A549 (cell line): ENCODE measurements at regions not wholly inside any gene's neighbourhood (a gene's known extent, or its start where the extent isn't known, plus 50 kb on each side); places are given as distances from the start of the nearest gene placed in this dataset.

Source experiments
- ATAC-seq, 2 experiments: fragments of 200-7000 bp in 1 of 2; fragments of >200 bp in 1 of 2; cut with Nextera tagmentation in 1 of 2; cut with Tn5 transposase in 1 of 2; 3 replicates each; pipeline versions ENCODE4 v1.8.0 to v1.9.1; 2018 to 2020; ENCODE audit warnings: mild to moderate bottlenecking in 1 of 2, moderate library complexity in 1 of 2
- CTCF ChIA-PET: fragments of 300-600 bp; sonication (Branson Sonifier 250); formaldehyde crosslinking; extraction: SDS; loops from one replicate; lab custom pipeline; 2021; ENCODE audit warnings: antibody characterized with exemption, inconsistent platforms; lab: Yijun Ruan, JAX
- POLR2A ChIA-PET: fragments of 350-600 bp; formaldehyde crosslinking; extraction: SDS; loops from one replicate; lab custom pipeline; 2021; ENCODE audit warnings: antibody characterized with exemption, inconsistent platforms; lab: Yijun Ruan, JAX
- DNase-seq, 2 experiments: peaks; one replicate each; pipeline versions ENCODE4 v3.0.0 to v3.0.0-alpha.2; 2011 to 2016; ENCODE audit warnings: low read depth in 1 of 2, low spot score in 1 of 2
- FAIRE-seq: peaks from 2 replicates; lab custom pipeline; 2011; peaks lifted over from hg19 to GRCh38; lab: Jason Lieb, UNC
- H3K27ac ChIP-seq, 2 experiments: fragments of >200 bp; sonication (Bioruptor Twin); formaldehyde crosslinking; 3 replicates each; pipeline ENCODE4 v1.5.1; 2016 to 2017
- H3K4me1 ChIP-seq: fragments of >200 bp; sonication (Bioruptor Twin); formaldehyde crosslinking; 3 replicates; pipeline ENCODE4 v1.6.1; 2016
- H3K4me2 ChIP-seq: fragments of >200 bp; sonication (Bioruptor Twin); formaldehyde crosslinking; 3 replicates; pipeline ENCODE4 v1.6.1; 2016
- H3K4me3 ChIP-seq: fragments of >200 bp; sonication (Bioruptor Twin); formaldehyde crosslinking; 3 replicates; pipeline ENCODE4 v1.5.1; 2016
- H3K9me3 ChIP-seq: fragments of >200 bp; sonication (Bioruptor Twin); formaldehyde crosslinking; 3 replicates; pipeline ENCODE4 v1.6.1; 2016
- BHLHE40 ChIP-seq: IDR thresholded peaks from 2 replicates; pipeline ENCODE4 v1.6.1; 2012; ENCODE audit warnings: low read depth, low read length, inconsistent platforms
- CEBPB ChIP-seq, 2 experiments: fragments of >200 bp in 1 of 2; sonication (Bioruptor Twin) in 1 of 2; formaldehyde crosslinking in 1 of 2; IDR thresholded peaks; 2 replicates each; pipeline ENCODE4 v1.6.1; 2012 to 2016
- ESRRA ChIP-seq: fragments of 150-350 bp; IDR thresholded peaks from 2 replicates; pipeline ENCODE4 v1.6.1; 2014; ENCODE audit warnings: mild to moderate bottlenecking, low read length, borderline replicate concordance
- FOSB ChIP-seq: fragments of 250-450 bp; sonication (Bioruptor Pico); IDR thresholded peaks from 2 replicates; pipeline ENCODE4 v1.5.0; 2020; ENCODE audit warnings: mild to moderate bottlenecking, moderate library complexity
- FOSL2 ChIP-seq, 2 experiments: fragments of 450-650 bp in 1 of 2; fragments of >200 bp in 1 of 2; sonication (Bioruptor Twin) in 1 of 2; formaldehyde crosslinking; IDR thresholded peaks; 2 replicates each; pipeline versions ENCODE4 v1.5.0 to v1.6.1; 2016 to 2020; ENCODE audit warnings: mild to moderate bottlenecking in 1 of 2, moderate library complexity in 1 of 2
- FOXS1 ChIP-seq: fragments of 250-450 bp; sonication (Bioruptor Pico); IDR thresholded peaks from 2 replicates; pipeline ENCODE4 v1.5.0; 2020; ENCODE audit warnings: mild to moderate bottlenecking, moderate library complexity
- HDAC2 ChIP-seq: fragments of 200-600 bp; sonication (generic); IDR thresholded peaks from 2 replicates; pipeline ENCODE4 v1.6.1; 2016
- HEYL ChIP-seq: fragments of 250-450 bp; sonication (Bioruptor Pico); IDR thresholded peaks from 2 replicates; pipeline ENCODE4 v1.8.0; 2021; ENCODE audit warnings: mild to moderate bottlenecking, moderate library complexity
- JUNB ChIP-seq: fragments of >200 bp; sonication (Bioruptor Twin); formaldehyde crosslinking; IDR thresholded peaks from 2 replicates; pipeline ENCODE4 v1.6.1; 2016
- MAFK ChIP-seq: fragments of 450-650 bp; IDR thresholded peaks from 2 replicates; pipeline ENCODE4 v1.6.1; 2014; ENCODE audit not compliant: partially characterized antibody
- MAZ ChIP-seq: fragments of 150-350 bp; IDR thresholded peaks from 2 replicates; pipeline ENCODE4 v1.6.1; 2014; ENCODE audit warnings: antibody characterized with exemption, low read depth, low read length, borderline replicate concordance
- NFE2L2 ChIP-seq: fragments of 150-350 bp; conservative IDR thresholded peaks from 2 replicates; pipeline ENCODE4 v1.6.1; 2014; ENCODE audit warnings: low read length
- NPAS2 ChIP-seq: fragments of 250-450 bp; sonication (Bioruptor Pico); IDR thresholded peaks from 2 replicates; pipeline ENCODE4 v1.8.0; 2022; ENCODE audit warnings: mild to moderate bottlenecking, moderate library complexity, borderline replicate concordance
- NR3C1 ChIP-seq: fragments of >200 bp; sonication (Bioruptor Twin); formaldehyde crosslinking; IDR thresholded peaks from 3 replicates; pipeline ENCODE4 v1.6.1; 2017
- PHF8 ChIP-seq: fragments of 200-600 bp; sonication (generic); IDR thresholded peaks from 2 replicates; pipeline ENCODE4 v1.6.1; 2016; ENCODE audit warnings: low read depth, mild to moderate bottlenecking, antibody characterized with exemption, moderate library complexity, borderline replicate concordance
- RARB ChIP-seq: fragments of 250-450 bp; sonication (Bioruptor Pico); IDR thresholded peaks from 2 replicates; pipeline ENCODE4 v1.8.0; 2021; ENCODE audit warnings: mild to moderate bottlenecking, moderate library complexity
- RCOR1 ChIP-seq: fragments of 150-350 bp; IDR thresholded peaks from 2 replicates; pipeline ENCODE4 v1.6.1; 2014; ENCODE audit warnings: antibody characterized with exemption, low read length, low read depth
- RNF2 ChIP-seq: fragments of 200-600 bp; sonication (generic); IDR thresholded peaks from 2 replicates; pipeline ENCODE4 v1.6.1; 2016; ENCODE audit warnings: low read depth, mild to moderate bottlenecking, antibody characterized with exemption, moderate library complexity, borderline replicate concordance
- SMC3 ChIP-seq: fragments of >200 bp; sonication (Bioruptor Twin); formaldehyde crosslinking; IDR thresholded peaks from 3 replicates; pipeline ENCODE4 v1.6.1; 2018; ENCODE audit warnings: inconsistent platforms
- ZC3H11A ChIP-seq: fragments of 450-650 bp; IDR thresholded peaks from 2 replicates; pipeline ENCODE4 v1.6.1; 2014; ENCODE audit warnings: antibody characterized with exemption, mild to moderate bottlenecking
- ZNF302 ChIP-seq: fragments of 250-450 bp; sonication (Bioruptor Pico); IDR thresholded peaks from 2 replicates; pipeline ENCODE4 v1.9.0; 2021; ENCODE audit warnings: inconsistent platforms, mild to moderate bottlenecking, moderate library complexity
- ZSCAN20 ChIP-seq: fragments of 250-450 bp; sonication (Bioruptor Pico); IDR thresholded peaks from 2 replicates; pipeline ENCODE4 v1.8.0; 2022; ENCODE audit warnings: mild to moderate bottlenecking, moderate library complexity
- WGBS: methylation state at CpG from one replicate; pipeline ENCODE4 v1.1.6; 2017; ENCODE audit errors: missing lambda C conversion rate; 5-methylcytosine and 5-hydroxymethylcytosine counted together
- TF ChIP-seq, protein P1 (sequence below): fragments of 200-600 bp; sonication (generic); IDR thresholded peaks from 2 replicates; pipeline ENCODE4 v1.6.1; 2016; ENCODE audit warnings: antibody characterized with exemption, mild to moderate bottlenecking, moderate library complexity
- TF ChIP-seq, protein P2 (sequence below): fragments of 150-350 bp; IDR thresholded peaks from 2 replicates; pipeline ENCODE4 v1.6.1; 2014; ENCODE audit warnings: low read depth, mild to moderate bottlenecking, low read length
- TF ChIP-seq, protein P3 (sequence below): fragments of 450-650 bp; IDR thresholded peaks from 2 replicates; pipeline ENCODE4 v1.6.1; 2014; ENCODE audit warnings: antibody characterized with exemption
- TF ChIP-seq, protein P4 (sequence below): fragments of >200 bp; sonication (Bioruptor Twin); formaldehyde crosslinking; IDR thresholded peaks from 3 replicates; pipeline ENCODE4 v1.5.1; 2016

DNA sequence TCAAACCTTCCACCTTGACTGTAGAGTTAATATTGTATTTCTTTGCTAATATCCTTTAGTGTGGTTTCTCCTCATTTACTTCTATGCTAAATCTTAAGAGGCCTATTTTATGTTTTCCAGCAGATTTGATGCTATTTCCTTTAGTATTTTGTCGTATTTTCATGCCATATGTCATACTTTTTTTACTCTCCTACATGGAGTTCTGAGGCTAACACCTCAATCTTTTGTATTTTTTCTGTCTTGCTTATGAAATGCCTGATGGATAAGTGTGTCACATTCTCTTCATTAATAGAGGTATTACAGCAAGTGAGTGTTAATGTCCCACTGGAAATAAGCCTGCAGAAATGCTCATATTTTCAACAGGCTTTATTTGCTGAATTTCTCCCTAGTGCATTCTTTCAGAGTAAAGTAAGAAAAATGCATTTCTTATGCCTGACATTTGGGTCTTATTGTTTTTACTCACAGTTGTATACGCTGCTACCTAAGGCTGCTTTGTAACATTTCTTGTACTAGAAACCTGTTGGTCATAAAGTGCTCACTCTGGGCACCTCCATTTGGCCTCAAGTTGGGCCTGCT, 63.2 kb downstream of the DIPK2A start:
- ChIA-PET CTCF (interaction anchor here (0.8 kb wide), 1 partner anchor 52 kb away, joined by 4 read pairs; no protein-coding TSS in a partner anchor), POLR2A (no interaction called here)
- TF ChIP-seq, protein P1, sequence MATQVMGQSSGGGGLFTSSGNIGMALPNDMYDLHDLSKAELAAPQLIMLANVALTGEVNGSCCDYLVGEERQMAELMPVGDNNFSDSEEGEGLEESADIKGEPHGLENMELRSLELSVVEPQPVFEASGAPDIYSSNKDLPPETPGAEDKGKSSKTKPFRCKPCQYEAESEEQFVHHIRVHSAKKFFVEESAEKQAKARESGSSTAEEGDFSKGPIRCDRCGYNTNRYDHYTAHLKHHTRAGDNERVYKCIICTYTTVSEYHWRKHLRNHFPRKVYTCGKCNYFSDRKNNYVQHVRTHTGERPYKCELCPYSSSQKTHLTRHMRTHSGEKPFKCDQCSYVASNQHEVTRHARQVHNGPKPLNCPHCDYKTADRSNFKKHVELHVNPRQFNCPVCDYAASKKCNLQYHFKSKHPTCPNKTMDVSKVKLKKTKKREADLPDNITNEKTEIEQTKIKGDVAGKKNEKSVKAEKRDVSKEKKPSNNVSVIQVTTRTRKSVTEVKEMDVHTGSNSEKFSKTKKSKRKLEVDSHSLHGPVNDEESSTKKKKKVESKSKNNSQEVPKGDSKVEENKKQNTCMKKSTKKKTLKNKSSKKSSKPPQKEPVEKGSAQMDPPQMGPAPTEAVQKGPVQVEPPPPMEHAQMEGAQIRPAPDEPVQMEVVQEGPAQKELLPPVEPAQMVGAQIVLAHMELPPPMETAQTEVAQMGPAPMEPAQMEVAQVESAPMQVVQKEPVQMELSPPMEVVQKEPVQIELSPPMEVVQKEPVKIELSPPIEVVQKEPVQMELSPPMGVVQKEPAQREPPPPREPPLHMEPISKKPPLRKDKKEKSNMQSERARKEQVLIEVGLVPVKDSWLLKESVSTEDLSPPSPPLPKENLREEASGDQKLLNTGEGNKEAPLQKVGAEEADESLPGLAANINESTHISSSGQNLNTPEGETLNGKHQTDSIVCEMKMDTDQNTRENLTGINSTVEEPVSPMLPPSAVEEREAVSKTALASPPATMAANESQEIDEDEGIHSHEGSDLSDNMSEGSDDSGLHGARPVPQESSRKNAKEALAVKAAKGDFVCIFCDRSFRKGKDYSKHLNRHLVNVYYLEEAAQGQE: no peak
- TF ChIP-seq RCOR1 (no peak), ZNF302 (CRISPR knock-in tag) (no peak), MAZ (no peak), FOXS1 (CRISPR knock-in tag) (no peak), JUNB (no peak), SMC3 (no peak), PHF8 (no peak), FOSB (CRISPR knock-in tag) (no peak), NFE2L2 (no peak), BHLHE40 (no peak), NPAS2 (no peak), HEYL (CRISPR knock-in tag) (no peak), NR3C1 (no peak)
- TF ChIP-seq, protein P2, sequence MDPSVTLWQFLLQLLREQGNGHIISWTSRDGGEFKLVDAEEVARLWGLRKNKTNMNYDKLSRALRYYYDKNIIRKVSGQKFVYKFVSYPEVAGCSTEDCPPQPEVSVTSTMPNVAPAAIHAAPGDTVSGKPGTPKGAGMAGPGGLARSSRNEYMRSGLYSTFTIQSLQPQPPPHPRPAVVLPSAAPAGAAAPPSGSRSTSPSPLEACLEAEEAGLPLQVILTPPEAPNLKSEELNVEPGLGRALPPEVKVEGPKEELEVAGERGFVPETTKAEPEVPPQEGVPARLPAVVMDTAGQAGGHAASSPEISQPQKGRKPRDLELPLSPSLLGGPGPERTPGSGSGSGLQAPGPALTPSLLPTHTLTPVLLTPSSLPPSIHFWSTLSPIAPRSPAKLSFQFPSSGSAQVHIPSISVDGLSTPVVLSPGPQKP: no peak
- TF ChIP-seq, protein P3, sequence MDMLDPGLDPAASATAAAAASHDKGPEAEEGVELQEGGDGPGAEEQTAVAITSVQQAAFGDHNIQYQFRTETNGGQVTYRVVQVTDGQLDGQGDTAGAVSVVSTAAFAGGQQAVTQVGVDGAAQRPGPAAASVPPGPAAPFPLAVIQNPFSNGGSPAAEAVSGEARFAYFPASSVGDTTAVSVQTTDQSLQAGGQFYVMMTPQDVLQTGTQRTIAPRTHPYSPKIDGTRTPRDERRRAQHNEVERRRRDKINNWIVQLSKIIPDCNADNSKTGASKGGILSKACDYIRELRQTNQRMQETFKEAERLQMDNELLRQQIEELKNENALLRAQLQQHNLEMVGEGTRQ: no peak
- Histone ChIP-seq H3K4me1 (no peaks in the 10 kb centered on the region), H3K4me3 (no peak overlapping the region), H3K9me3 (no peaks in the 10 kb centered on the region), H3K4me2 (no peak overlapping the region), H3K27ac (no peak overlapping the region)
- no peak for FAIRE-seq
- no peak for ATAC-seq
- no peak for DNase-seq
- 35% methylated on average over 2 of the region's 2 CpGs for WGBS

DNA sequence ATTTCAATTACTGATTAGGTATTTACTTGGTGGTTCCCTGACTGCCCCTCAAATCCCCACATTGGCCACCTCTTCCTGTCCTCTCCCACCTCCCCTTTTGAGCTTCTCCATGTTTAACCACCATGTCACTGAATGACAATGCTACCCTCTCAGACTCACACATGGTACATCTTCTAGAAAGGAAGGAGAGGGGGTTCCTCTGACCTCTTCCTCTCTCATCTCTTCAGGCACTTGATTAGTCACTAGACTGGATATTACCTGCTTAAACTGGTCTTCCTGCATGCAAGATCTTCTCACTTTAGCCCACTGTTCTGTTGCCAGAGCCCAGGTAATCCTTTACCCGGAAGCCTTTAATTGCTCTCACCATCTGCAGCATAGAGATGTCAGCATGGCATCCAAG, 64.9 kb downstream of the DIPK2A start:
- DNase-seq: no peak
- TF ChIP-seq ZC3H11A: no peak
- no peak for TF ChIP-seq FOSL2 (IDR thresholded peaks at IDR 0.05)
- TF ChIP-seq FOSL2 (CRISPR knock-in tag; IDR thresholded peaks at IDR 0.05): no peak
- no peak for TF ChIP-seq BHLHE40
- TF ChIP-seq, protein P4, sequence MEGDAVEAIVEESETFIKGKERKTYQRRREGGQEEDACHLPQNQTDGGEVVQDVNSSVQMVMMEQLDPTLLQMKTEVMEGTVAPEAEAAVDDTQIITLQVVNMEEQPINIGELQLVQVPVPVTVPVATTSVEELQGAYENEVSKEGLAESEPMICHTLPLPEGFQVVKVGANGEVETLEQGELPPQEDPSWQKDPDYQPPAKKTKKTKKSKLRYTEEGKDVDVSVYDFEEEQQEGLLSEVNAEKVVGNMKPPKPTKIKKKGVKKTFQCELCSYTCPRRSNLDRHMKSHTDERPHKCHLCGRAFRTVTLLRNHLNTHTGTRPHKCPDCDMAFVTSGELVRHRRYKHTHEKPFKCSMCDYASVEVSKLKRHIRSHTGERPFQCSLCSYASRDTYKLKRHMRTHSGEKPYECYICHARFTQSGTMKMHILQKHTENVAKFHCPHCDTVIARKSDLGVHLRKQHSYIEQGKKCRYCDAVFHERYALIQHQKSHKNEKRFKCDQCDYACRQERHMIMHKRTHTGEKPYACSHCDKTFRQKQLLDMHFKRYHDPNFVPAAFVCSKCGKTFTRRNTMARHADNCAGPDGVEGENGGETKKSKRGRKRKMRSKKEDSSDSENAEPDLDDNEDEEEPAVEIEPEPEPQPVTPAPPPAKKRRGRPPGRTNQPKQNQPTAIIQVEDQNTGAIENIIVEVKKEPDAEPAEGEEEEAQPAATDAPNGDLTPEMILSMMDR: no peak
- no peak for TF ChIP-seq RARB
- TF ChIP-seq RNF2: no peak
- no peak for TF ChIP-seq HDAC2
- TF ChIP-seq ZSCAN20 (CRISPR knock-in tag): no peak
- TF ChIP-seq ESRRA: no peak
- TF ChIP-seq FOXS1 (CRISPR knock-in tag): no peak
- no peak for TF ChIP-seq CEBPB (IDR thresholded peaks at IDR 0.05)
- TF ChIP-seq, protein P2: no peak
- no peak for TF ChIP-seq MAFK
- TF ChIP-seq, all 56 proteins: peak for 0
- Histone ChIP-seq H3K4me1 (no peaks in the 10 kb centered on the region), H3K27ac (no peak overlapping the region), H3K4me3 (no peak overlapping the region), H3K4me2 (no peak overlapping the region), H3K9me3 (no peaks in the 10 kb centered on the region)
- FAIRE-seq (no peak), ATAC-seq (no peak)
- WGBS: 43% methylated on average over 1 of the region's 1 CpG
- ChIA-PET CTCF (no interaction called here), POLR2A (interaction anchor here (1.1 kb wide), 1 partner anchor 65 kb away, joined by 3 read pairs; the partner anchor contains the start of gene DIPK2A)
